A673 (cell line): ENCODE measurements at regions not wholly inside any gene's neighbourhood (a gene's known extent, or its start where the extent isn't known, plus 50 kb on each side); places are given as distances from the start of the nearest gene placed in this dataset.

Experiments
- BruUV-seq: library from RNA; stranded (reverse); fragments of 400-500 nt; replicated peaks from 2 replicates; lab custom pipeline; 2021; lab: Mats Ljungman, UMichigan
- CTCF ChIA-PET: fragments of 300-600 bp; sonication (Branson Sonifier 250); formaldehyde crosslinking; loops from one replicate; lab custom pipeline; 2022; ENCODE audit warnings: antibody characterized with exemption; lab: Charles Lee
- POLR2A ChIA-PET: fragments of 300-600 bp; sonication (Branson Sonifier 250); formaldehyde crosslinking; loops from one replicate; lab custom pipeline; 2022; ENCODE audit warnings: antibody characterized with exemption; ENCODE audit not compliant: low non-redundant PET; lab: Charles Lee
- DNase-seq: peaks from one replicate; pipeline ENCODE4 v3.0.0-alpha.2; 2015; ENCODE audit warnings: low spot score
- H3K27ac ChIP-seq: fragments of 200-600 bp; sonication (generic); 2 replicates; pipeline ENCODE4 v1.5.1; 2016; ENCODE audit warnings: mixed run types, low read depth, mild to moderate bottlenecking, mixed read lengths, antibody characterized with exemption, low read length; ENCODE audit not compliant: poor library complexity, severe bottlenecking
- H3K27me3 ChIP-seq: fragments of 200-600 bp; sonication (generic); replicated peaks from 2 replicates; pipeline ENCODE4 v1.6.1; 2017; ENCODE audit warnings: mixed run types, low read depth, mild to moderate bottlenecking, mixed read lengths, antibody characterized with exemption, low read length; ENCODE audit not compliant: insufficient read depth, poor library complexity
- H3K36me3 ChIP-seq: fragments of 200-600 bp; sonication (generic); 2 replicates; pipeline ENCODE4 v1.6.1; 2016; ENCODE audit warnings: mixed run types, mild to moderate bottlenecking, mixed read lengths, antibody characterized with exemption, low read length; ENCODE audit not compliant: insufficient read depth, poor library complexity, severe bottlenecking
- H3K4me1 ChIP-seq: fragments of 200-600 bp; sonication (generic); 2 replicates; pipeline ENCODE4 v1.6.1; 2017; ENCODE audit warnings: mixed run types, mild to moderate bottlenecking, mixed read lengths, antibody characterized with exemption, low read length; ENCODE audit not compliant: insufficient read depth, poor library complexity, severe bottlenecking
- H3K4me3 ChIP-seq: fragments of 200-600 bp; sonication (generic); 2 replicates; pipeline ENCODE4 v1.5.1; 2016; ENCODE audit warnings: low read depth, mixed run types, mild to moderate bottlenecking, mixed read lengths, low read length; ENCODE audit not compliant: poor library complexity, severe bottlenecking
- H3K9me3 ChIP-seq: fragments of 200-600 bp; sonication (generic); 2 replicates; pipeline ENCODE4 v1.6.1; 2016; ENCODE audit warnings: mixed run types, low read depth, mild to moderate bottlenecking, mixed read lengths, antibody characterized with exemption, low read length; ENCODE audit not compliant: poor library complexity, severe bottlenecking
- CTCF ChIP-seq: fragments of 300-800, 200-600 bp; sonication (generic); conservative IDR thresholded peaks from 2 replicates; pipeline ENCODE4 v1.5.1; 2017; ENCODE audit warnings: low read depth, mild to moderate bottlenecking, antibody characterized with exemption, low read length, moderate library complexity, mixed read lengths
- EZH2 ChIP-seq: fragments of 200-600 bp; sonication (generic); IDR thresholded peaks from 2 replicates; pipeline ENCODE4 v1.6.1; 2017; ENCODE audit warnings: borderline replicate concordance, low read depth, mild to moderate bottlenecking, mixed read lengths, antibody characterized with exemption, low read length; ENCODE audit not compliant: poor library complexity, severe bottlenecking
- intact Hi-C: fragments of 100-400 bp; cut with micrococcal nuclease; formaldehyde crosslinking; loops from one replicate; pipeline ENCODE4 v1.10.0; 2022; ENCODE audit not compliant: unreplicated experiment

DNA sequence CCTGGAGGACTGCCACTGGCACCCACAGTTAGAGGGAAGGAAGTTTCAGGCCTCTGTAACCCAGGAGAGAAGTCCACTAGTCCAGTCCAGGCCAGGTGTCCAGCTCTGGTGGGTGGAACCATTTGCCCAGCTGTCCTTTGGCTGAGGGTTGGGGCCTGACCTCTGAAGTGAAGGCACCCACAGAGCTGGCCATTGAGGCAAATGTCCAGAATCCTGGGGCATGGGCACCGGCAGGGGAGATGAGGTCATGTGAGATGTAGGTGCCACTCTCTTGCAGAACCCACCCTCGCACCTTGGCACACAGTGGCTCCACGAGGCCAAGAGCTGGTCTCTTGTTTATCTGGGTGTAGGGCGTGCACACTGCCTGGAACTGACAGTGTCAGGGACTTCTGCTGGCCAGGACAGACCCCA is 162.8 kb downstream of the SMAD6 start:
- H3K27me3 ChIP-seq, result no peaks in the 10 kb centered on the region
- DNase-seq, result no peak
- ChIA-PET CTCF (no interaction called here), POLR2A (no interaction called here)
- no peaks in the 10 kb centered on the region for H3K4me1 ChIP-seq
- H3K36me3 ChIP-seq, result no peaks in the 10 kb centered on the region
- intact Hi-C loops, result no loop called here
- H3K4me3 ChIP-seq, result no peak overlapping the region
- H3K9me3 ChIP-seq, result no peaks in the 10 kb centered on the region
- BruUV-seq, result no TSS peak
- TF ChIP-seq EZH2 (no peak), CTCF (no peak)
- H3K27ac ChIP-seq, result no peak overlapping the region

- intact Hi-C loops, result no loop called here
- TF ChIP-seq CTCF, result no peak
- TF ChIP-seq EZH2, result no peak
- CTCF ChIA-PET, result no interaction called here
- no peak overlapping the region for H3K4me3 ChIP-seq
- no peak overlapping the region for H3K27ac ChIP-seq
- DNase-seq, result no peak
- no peaks in the 10 kb centered on the region for H3K36me3 ChIP-seq
- H3K27me3 ChIP-seq, result no peaks in the 10 kb centered on the region
- no peaks in the 10 kb centered on the region for H3K9me3 ChIP-seq
- no TSS peak for BruUV-seq
- H3K4me1 ChIP-seq, result no peaks in the 10 kb centered on the region
- POLR2A ChIA-PET, result no interaction called here
Measured at GRCh38 chr15:66865622-66866611, 163.9 kb downstream of the SMAD6 start.

- CTCF ChIA-PET, result interaction anchor here (0.6 to 0.7 kb wide), 2 partner anchors 13 to 693 kb away, joined by 3 to 5 read pairs; no protein-coding TSS in a partner anchor
- POLR2A ChIA-PET, result no interaction called here
- intact Hi-C loops, result no loop called here
- H3K4me3 ChIP-seq, result no peak overlapping the region
- H3K9me3 ChIP-seq, result no peaks in the 10 kb centered on the region
- H3K36me3 ChIP-seq, result no peaks in the 10 kb centered on the region
- TF ChIP-seq CTCF (no peak), EZH2 (no peak)
- no TSS peak for BruUV-seq
- H3K27me3 ChIP-seq, result no peaks in the 10 kb centered on the region
- H3K4me1 ChIP-seq, result no peaks in the 10 kb centered on the region
- H3K27ac ChIP-seq, result no peak overlapping the region
- DNase-seq, result no peak
Measured at GRCh38 chr15:66866656-66867055, 164.6 kb downstream of the SMAD6 start.
